GM12874 (cell line): ENCODE measurements at regions not wholly inside any gene's neighbourhood (a gene's known extent, or its start where the extent isn't known, plus 50 kb on each side); places are given as distances from the start of the nearest gene placed in this dataset.

Source experiments
- CTCF ChIP-seq: IDR thresholded peaks from 2 replicates; pipeline ENCODE4 v1.5.1; 2011; ENCODE audit warnings: low read depth, mild to moderate bottlenecking, control low read depth, low read length, moderate library complexity; ENCODE audit not compliant: insufficient read depth

DNA sequence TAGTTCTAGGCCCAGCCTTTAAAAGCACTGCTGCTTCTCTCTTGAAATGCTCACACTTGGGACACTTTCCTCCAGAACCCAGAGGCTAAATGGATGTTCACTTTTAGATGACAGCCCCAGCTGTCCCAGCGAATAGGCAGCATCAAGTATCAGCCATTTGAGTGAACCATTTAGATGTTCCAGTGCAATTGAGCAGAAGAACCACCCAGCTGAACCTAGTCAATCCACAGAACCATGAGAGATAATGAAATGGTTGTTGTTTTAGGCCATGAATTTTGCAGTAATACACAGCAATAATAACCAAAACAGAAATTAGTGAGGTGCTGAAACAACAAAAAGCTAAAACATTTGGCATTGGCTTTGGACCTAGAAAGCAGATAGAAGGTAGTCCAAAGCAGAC lies 273.9 kb downstream of the ETV1 start:
- no peak for TF ChIP-seq CTCF

GRCh38 chr7:13717031-13717430 lies 272.4 kb downstream of the ETV1 start:
- no peak for TF ChIP-seq CTCF

- TF ChIP-seq CTCF: no peak
Observed at GRCh38 chr7:13724191-13724976, 265.1 kb downstream of the ETV1 start.

GRCh38 chr7:13724977-13725566 lies 264.4 kb downstream of the ETV1 start:
- no peak for TF ChIP-seq CTCF

- TF ChIP-seq CTCF: no peak
Observed at GRCh38 chr7:13725591-13725990, 263.9 kb downstream of the ETV1 start.

DNA sequence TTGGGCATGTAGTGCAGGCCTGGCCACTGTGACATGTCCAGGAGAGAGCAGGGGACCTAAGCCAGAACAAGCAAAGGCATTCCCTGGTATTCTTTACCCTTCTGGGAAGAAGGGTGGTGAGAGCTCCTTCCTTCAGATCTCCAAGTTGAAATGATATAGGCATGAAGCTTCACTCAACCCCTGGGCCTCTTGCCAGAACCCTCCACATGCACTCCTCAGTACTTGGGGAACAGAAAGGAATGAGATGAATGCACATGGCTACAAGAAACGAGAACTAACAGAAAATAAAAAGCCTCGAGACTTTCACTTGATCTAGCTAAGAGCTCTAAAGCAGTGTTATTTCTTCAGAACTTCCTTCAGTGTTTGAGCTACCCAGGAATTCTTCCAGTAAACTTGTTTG lies 262.2 kb downstream of the ETV1 start:
- TF ChIP-seq CTCF: no peak

DNA sequence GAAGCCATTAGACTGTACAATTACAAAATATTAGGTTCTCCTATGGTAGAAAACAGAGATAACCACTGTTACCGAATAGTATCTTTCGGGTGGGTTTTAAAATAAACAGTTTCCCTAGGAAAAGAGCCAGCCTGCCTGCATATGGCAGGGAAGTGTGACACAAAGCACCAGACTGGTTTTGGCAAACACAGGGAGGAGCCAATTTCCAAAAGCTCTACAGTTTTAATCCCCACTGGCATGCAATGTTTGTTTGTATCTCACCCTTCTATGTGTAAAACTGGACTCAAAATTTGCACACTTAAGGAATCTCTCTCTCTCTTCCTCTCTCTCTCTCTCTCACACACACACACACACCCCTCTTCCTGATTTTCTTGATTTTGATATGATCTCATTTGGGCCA lies 261.7 kb downstream of the ETV1 start:
- TF ChIP-seq CTCF: no peak
